EL (cell line): ENCODE measurements at regions not wholly inside any gene's neighbourhood (a gene's known extent, or its start where the extent isn't known, plus 50 kb on each side); places are given as distances from the start of the nearest gene placed in this dataset.

ENCODE experiments used
- DNase-seq: peaks from one replicate; pipeline ENCODE4 v3.0.0-alpha.2; 2016

GRCh38 chr7:13159467-13160184 is 472.2 kb downstream of the ARL4A start:
- no peak for DNase-seq

- DNase-seq: no peak
Observed at GRCh38 chr7:13161125-13161524, 473.7 kb downstream of the ARL4A start.

GRCh38 chr7:13165854-13166253 is 478.4 kb downstream of the ARL4A start:
- no peak for DNase-seq

- no peak for DNase-seq
Observed at GRCh38 chr7:13166801-13167200, 479.4 kb downstream of the ARL4A start.

- DNase-seq: no peak
Observed at GRCh38 chr7:13169356-13169755, 481.9 kb downstream of the ARL4A start.

- no peak for DNase-seq
Observed at GRCh38 chr7:13174991-13175390, 487.6 kb downstream of the ARL4A start.

- DNase-seq: no peak
Observed at GRCh38 chr7:13179011-13179582, 491.7 kb downstream of the ARL4A start.

GRCh38 chr7:13179775-13180523 is 492.5 kb downstream of the ARL4A start:
- no peak for DNase-seq

- peak; percentile 16 for DNase-seq
Observed at GRCh38 chr7:13181216-13181615, 493.8 kb downstream of the ARL4A start.

GRCh38 chr7:13185139-13185538 is 497.7 kb downstream of the ARL4A start:
- DNase-seq: no peak

- no peak for DNase-seq
Observed at GRCh38 chr7:13188236-13188805, 500.9 kb downstream of the ARL4A start.

- no peak for DNase-seq
Observed at GRCh38 chr7:13188922-13189321, 501.5 kb downstream of the ARL4A start.

- no peak for DNase-seq
Observed at GRCh38 chr7:13189668-13190067, 502.2 kb downstream of the ARL4A start.

GRCh38 chr7:13197501-13197900 is 510.1 kb downstream of the ARL4A start:
- peak; percentile 59 for DNase-seq

GRCh38 chr7:13198036-13198435 is 510.6 kb downstream of the ARL4A start:
- peak; percentile 29 for DNase-seq

- DNase-seq: peak; percentile 51
Observed at GRCh38 chr7:13198727-13199126, 511.3 kb downstream of the ARL4A start.

GRCh38 chr7:13201628-13202027 is 514.2 kb downstream of the ARL4A start:
- no peak for DNase-seq

GRCh38 chr7:13217768-13218167 is 530.3 kb downstream of the ARL4A start:
- DNase-seq: no peak

- DNase-seq: no peak
Observed at GRCh38 chr7:13225068-13225467, 537.6 kb downstream of the ARL4A start.

- no peak for DNase-seq
Observed at GRCh38 chr7:13226385-13226784, 539.0 kb downstream of the ARL4A start.

- no peak for DNase-seq
Observed at GRCh38 chr7:13231216-13231615, 543.8 kb downstream of the ARL4A start.

- DNase-seq: no peak
Observed at GRCh38 chr7:13235436-13235835, 548.0 kb downstream of the ARL4A start.

GRCh38 chr7:13236026-13236425 is 548.6 kb downstream of the ARL4A start:
- no peak for DNase-seq

GRCh38 chr7:13240349-13240748 is 552.9 kb downstream of the ARL4A start:
- DNase-seq: peak; percentile 73
